ENCODE measurements at regions not wholly inside any gene's neighbourhood (a gene's known extent, or its start where the extent isn't known, plus 50 kb on each side); places are given as distances from the start of the nearest gene placed in this dataset.
A peak's percentile ranks its signal among the peaks of the same experiment; 100 is the strongest.

- no peak for TF ChIP-seq CREB1 (CRISPR knock-in tag; IDR thresholded peaks at IDR 0.05; ENCODE audit: low read depth)
- TF ChIP-seq POLR2AphosphoS5 (IDR thresholded peaks at IDR 0.05; ENCODE audit: low read depth) = no peak
- TF ChIP-seq EZH2phosphoT487 (IDR thresholded peaks at IDR 0.05; ENCODE audit: unreplicated experiment) = no peak
Measured at GRCh38 chr6:6738922-6739716, 150.6 kb downstream of the LY86 start (continued).

GRCh38 chr6:6740595-6740994, 152.1 kb downstream of the LY86 start:
- peak; percentile 9; the same call in 1 of the 3 replicates for ATAC-seq
- peak overlapping the region; percentile 1; the same call in 1 of the 2 replicates for H2AFZ ChIP-seq
- H3K9me3 Mint-ChIP-seq = peaks cover 6% of the 10 kb centered on the region
- no peak for DNase-seq (ENCODE audit: low spot score)
- no peak overlapping the region for H3K4me3 Mint-ChIP-seq
- no peaks in the 10 kb centered on the region for H3K27me3 Mint-ChIP-seq (ENCODE audit: insufficient read depth, low read depth, poor library complexity)
- no peaks in the 10 kb centered on the region for H3K27me3 ChIP-seq (ENCODE audit: insufficient read depth)
- no peaks in the 10 kb centered on the region for H4K20me1 ChIP-seq (replicated peaks; ENCODE audit: insufficient read depth)
- no peaks in the 10 kb centered on the region for H3K36me3 Mint-ChIP-seq (ENCODE audit: low read depth)
- H3K4me1 Mint-ChIP-seq = peaks cover 25% of the 10 kb centered on the region
- H3K4me1 ChIP-seq (ENCODE audit: insufficient read depth) = peaks cover 15% of the 10 kb centered on the region; the same call in 1 of the 2 replicates
- H3K36me3 ChIP-seq (ENCODE audit: insufficient read depth) = no peaks in the 10 kb centered on the region
- H3K9me2 ChIP-seq (ENCODE audit: insufficient read depth) = 0 out of 2 replicates have a peak, but pooled peaks cover 4% of the 10 kb centered on the region
- no peak overlapping the region for H3K4me2 ChIP-seq
- H3K27ac ChIP-seq (ENCODE audit: low read depth) = no peak overlapping the region
- H3K4me3 ChIP-seq = no peak overlapping the region
- H3K27ac Mint-ChIP-seq = no peak overlapping the region
- TF ChIP-seq REST (IDR thresholded peaks at IDR 0.05; ENCODE audit: unreplicated experiment) (no peak), ZNF331 (CRISPR knock-in tag; IDR thresholded peaks at IDR 0.05; ENCODE audit: low read depth) (no peak), EZH2phosphoT487 (IDR thresholded peaks at IDR 0.05; ENCODE audit: unreplicated experiment) (no peak)
- H3F3A ChIP-seq (replicated peaks; ENCODE audit: low read depth) = no peaks in the 10 kb centered on the region
- H3K79me2 ChIP-seq (replicated peaks; ENCODE audit: insufficient read depth) = no peaks in the 10 kb centered on the region

GRCh38 chr6:6741264-6741663, 152.7 kb downstream of the LY86 start:
- H3K4me2 ChIP-seq = no peak overlapping the region
- H3K4me3 ChIP-seq = no peak overlapping the region
- no peaks in the 10 kb centered on the region for H3K36me3 Mint-ChIP-seq (ENCODE audit: low read depth)
- 0 out of 2 replicates have a peak, but pooled peaks cover 2% of the 10 kb centered on the region for H3K9me2 ChIP-seq (ENCODE audit: insufficient read depth)
- DNase-seq (ENCODE audit: low spot score) = no peak
- ATAC-seq = peak; percentile 39
- no peak overlapping the region for H3K27ac ChIP-seq (ENCODE audit: low read depth)
- peaks cover 25% of the 10 kb centered on the region for H3K4me1 Mint-ChIP-seq
- H3K9me3 Mint-ChIP-seq = peaks cover 6% of the 10 kb centered on the region
- H3K79me2 ChIP-seq (replicated peaks; ENCODE audit: insufficient read depth) = no peaks in the 10 kb centered on the region
- no peaks in the 10 kb centered on the region for H3K27me3 ChIP-seq (ENCODE audit: insufficient read depth)
- H2AFZ ChIP-seq = peak overlapping the region; percentile 1; the same call in 1 of the 2 replicates
- H3K4me1 ChIP-seq (ENCODE audit: insufficient read depth) = peaks cover 15% of the 10 kb centered on the region; the same call in 1 of the 2 replicates
- H3F3A ChIP-seq (replicated peaks; ENCODE audit: low read depth) = no peaks in the 10 kb centered on the region
- H3K4me3 Mint-ChIP-seq = no peak overlapping the region
- no peaks in the 10 kb centered on the region for H4K20me1 ChIP-seq (replicated peaks; ENCODE audit: insufficient read depth)
- H3K27ac Mint-ChIP-seq = no peak overlapping the region
- peaks cover 2% of the 10 kb centered on the region for H3K27me3 Mint-ChIP-seq (ENCODE audit: insufficient read depth, low read depth, poor library complexity)
- H3K36me3 ChIP-seq (ENCODE audit: insufficient read depth) = no peaks in the 10 kb centered on the region
- TF ChIP-seq CTCF (conservative IDR thresholded peaks at IDR 0.05; ENCODE audit: low read depth in 2 of 2) (peak in 1 of 2 experiments; percentile 14; a peak in 2 of 4 replicates), REST (IDR thresholded peaks at IDR 0.05; ENCODE audit: unreplicated experiment) (no peak), NANOG (IDR thresholded peaks at IDR 0.05; ENCODE audit: borderline replicate concordance) (no peak)
